NCI-H82 treated with DMSO at 0.1 percent for 48 hours (cell line): ENCODE measurements at regions not wholly inside any gene's neighbourhood (a gene's known extent, or its start where the extent isn't known, plus 50 kb on each side); places are given as distances from the start of the nearest gene placed in this dataset.
"Not testable (repeated sequence)": the region's sequence is repeated elsewhere in the genome, so short reads cannot be mapped to it uniquely, and the experiment has no call there.

Experiments
- DNase-seq: peaks from one replicate; lab custom pipeline; 2025; ENCODE audit not compliant: unreplicated experiment; lab: John Stamatoyannopoulos, UW

DNA sequence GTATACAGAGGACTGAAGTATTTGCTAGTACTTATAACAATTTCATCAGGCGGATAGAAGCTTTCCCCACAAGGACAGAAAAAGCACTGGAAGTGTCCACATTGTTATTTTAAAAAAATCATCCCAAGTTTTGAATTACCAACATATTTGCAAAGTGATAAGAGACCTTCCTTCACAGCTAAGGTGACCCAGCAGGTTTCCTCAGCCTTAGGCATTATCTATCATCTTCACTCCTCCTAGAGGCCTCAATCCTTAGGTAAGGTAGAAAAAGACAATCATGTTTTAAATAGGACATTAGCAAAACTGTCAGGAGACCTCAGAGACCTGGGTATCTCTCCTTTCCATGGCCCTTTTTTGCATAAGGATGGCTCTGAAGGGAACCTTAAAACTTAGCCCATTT lies 72.5 kb upstream of the CHD6 start:
- no peak for DNase-seq

DNA sequence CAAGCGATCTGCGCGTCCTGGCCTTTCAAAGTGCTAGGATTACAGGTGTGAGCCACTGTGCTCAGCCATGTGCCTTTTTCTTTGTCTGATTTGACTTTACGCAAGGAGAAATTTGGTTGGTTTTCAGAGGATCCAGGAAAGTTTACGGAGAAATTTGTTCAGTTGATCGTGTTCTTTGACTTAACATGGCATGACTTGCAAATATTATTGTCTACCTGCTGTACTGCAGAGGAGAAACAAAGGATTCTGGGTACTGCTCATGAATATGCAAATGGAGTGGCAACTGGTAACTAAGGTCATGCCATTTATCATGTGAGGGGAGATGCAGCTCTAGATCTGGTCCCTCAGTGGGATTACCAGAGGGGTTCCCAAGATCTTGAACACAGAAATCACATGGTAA lies 68.8 kb upstream of the CHD6 start:
- DNase-seq: no peak

DNA sequence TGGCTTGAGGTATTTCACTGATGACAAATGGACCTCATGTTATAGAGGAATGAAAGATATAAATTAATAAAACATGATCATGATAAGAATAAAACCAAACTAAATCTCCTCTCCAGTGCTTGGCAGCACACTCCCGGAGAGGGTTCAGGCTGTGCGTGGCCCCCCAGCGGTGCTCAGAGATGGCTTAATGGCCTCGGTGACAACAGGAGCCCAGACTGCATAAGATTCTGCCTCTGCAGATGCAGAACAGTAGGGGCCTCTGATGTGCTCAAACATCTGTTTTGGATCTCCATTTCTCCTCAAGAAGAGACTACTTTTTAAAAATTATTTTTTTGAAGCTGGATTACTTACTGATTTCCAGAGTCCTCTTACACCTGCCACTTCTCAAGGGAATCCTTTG lies 67.0 kb upstream of the CHD6 start:
- DNase-seq: not testable (repeated sequence)

DNA sequence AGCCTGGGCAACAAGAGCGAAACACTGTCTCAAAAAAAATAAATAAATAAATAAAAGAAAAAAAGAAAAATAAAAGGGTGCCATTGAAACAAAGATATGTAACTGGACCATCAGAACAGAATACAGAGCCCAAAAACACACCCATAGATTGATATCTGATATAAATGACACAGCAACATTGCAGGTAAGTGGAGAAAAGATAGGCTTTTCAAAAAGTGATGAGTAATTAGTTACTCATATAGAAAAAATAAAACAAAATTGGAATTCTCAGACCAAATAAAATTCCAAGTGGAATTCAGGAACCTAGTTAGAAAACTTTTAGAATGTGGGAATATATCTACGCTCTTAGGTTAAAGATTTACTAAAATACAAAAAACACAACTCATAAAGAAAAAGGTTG lies 60.6 kb upstream of the CHD6 start:
- DNase-seq: no peak

DNA sequence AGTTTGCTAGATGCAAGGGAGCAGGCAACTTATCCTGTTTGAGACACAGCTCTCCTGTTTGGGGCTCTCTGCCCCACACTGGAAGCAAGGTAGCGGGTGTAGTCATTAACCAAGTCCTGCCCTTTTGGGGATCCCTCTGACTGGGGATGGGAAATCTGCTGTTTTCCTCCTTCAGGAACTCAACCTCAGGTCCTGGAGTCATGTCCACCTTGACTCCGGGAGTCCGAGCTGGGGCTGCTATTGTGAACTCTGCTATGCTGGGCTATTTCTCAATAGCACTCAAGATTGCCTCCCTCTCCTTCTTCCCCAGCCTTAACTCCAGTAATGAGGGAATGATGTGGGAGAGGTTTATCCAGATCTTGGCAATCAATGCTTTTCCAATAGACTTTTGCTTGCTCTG lies 54.1 kb upstream of the CHD6 start:
- DNase-seq: no peak

DNA sequence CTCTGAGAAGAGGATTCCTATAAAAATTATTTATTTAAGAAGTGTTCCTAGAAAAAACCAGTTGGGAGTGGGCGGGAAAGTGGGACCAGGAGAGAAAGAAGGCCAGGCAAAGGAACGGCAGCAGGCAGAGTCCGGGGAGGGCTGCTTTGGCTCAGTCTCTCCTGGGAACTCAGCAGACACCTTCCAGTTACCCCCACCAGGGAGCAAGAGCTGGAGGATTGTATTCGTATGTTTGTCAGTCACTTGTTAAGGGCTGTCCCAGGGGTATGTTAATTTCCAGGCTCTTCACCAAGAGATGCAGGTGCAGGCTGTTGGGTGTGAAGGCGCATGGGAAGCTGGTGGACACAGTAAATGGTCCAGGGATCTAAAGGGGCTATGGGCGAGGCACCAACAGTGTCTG lies 53.0 kb upstream of the CHD6 start:
- no peak for DNase-seq

DNA sequence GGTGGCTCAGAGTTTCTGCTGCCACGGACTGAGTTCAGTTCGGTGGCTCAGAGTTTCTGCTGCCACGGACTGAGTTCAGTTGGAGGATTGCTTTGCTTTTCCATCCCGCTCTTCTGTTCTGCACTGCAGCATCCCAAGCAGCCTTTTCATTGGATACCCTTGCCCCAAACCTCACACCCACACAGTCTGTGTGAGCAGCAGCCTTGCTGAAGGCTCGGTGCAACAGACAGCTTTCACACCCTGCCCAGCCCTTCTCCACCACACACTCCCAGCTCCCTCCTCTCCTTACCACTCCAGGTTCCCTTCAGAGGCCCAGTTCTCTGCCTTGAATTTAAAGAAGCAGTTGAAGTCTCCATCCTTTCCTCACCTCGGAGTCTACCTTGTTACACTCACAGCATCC lies 52.5 kb upstream of the CHD6 start:
- DNase-seq: no peak

DNA sequence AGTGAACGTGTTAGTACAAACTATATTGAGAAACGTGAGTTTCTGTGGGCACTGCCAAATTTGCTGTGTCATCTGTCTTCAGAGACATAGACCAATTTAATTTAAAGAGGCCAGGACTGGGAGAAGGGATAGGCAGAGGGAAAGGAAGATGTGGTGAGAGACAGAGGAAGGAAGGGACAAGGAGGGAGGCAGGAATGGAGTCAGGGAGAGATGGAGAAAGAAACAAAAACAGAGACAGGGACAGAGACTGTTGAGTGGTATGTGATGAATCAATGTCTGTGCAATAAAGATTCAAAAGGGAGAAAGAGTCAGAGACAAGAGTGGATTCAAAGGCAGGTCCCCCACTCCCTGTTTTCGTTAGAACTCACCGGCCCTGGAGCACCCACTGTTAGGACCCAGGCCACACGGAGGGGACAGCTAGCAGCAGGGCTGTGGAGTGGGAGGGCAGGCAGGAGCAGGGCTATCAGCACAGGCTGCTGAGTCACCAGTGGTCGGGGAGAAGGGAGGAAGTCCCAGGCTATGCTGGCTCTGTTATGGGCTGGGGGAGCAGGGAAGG lies 51.6 kb upstream of the CHD6 start:
- no peak for DNase-seq

DNA sequence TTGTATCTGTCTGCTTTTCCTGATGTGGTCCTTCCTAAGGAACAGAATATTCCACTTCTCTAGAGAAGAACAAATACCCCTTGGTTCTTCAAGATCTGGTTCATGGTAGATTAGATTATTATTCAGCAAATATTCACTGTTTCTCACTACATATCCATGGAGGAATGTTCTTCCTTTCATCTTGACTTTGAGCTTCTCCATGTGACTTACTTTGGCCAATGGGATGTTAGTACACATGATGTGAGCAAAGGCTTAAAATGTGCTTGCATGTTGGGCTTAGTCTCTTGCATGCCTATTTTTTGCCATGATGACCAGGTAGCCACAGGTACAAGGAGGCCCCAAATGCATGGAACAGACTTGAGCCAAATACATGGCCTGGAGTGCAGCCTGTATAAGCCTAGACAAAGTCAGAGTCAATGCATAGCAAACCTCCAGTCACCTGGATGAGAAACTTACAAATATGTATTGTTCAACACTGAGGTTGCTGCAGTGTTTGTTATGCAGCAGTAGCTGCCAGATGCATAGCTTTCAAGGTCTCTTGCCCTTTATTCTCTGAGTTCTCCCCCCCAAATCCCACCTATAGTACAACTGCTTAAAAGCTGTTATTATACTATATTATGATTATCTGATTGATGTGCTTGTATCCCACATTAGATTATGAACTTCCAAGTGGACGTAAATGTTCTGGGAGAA lies 50.0 kb upstream of the CHD6 start:
- no peak for DNase-seq
